ENCODE measurements at regions not wholly inside any gene's neighbourhood (a gene's known extent, or its start where the extent isn't known, plus 50 kb on each side); places are given as distances from the start of the nearest gene placed in this dataset.

DNA sequence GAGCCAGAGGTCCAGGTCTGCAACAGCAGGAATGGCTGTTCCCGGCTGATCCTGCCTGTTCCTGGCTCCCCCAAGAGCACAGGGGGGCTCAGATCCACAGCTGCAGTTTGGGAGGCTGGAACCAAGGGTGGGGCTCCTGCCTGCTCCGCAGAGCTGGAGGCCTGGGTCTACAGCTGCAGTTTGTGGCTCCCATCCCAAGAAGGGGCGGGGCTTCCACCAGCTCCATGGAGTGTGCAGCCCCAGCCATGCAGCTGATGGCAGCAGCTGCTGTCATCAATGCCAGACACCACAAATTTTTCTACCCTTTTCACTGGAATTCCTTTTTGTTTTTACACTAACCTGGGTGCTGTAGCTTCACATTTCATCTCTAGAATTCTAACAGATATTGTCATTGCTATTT lies 135.4 kb upstream of the KIF2B start:
- H3K27me3 Mint-ChIP-seq (ENCODE audit: low read depth in 3 of 3): peaks cover 0 to 2% (median 0%) of the 10 kb centered on the region in 3 donors
- H3K9me3 Mint-ChIP-seq: peaks cover 11 to 67% (median 49%) of the 10 kb centered on the region in 6 donors
- no peak for DNase-seq
- H3K4me1 Mint-ChIP-seq: no peaks in the 10 kb centered on the region
- H3K4me3 Mint-ChIP-seq: no peak overlapping the region
- H3K36me3 Mint-ChIP-seq: peaks cover 0 to 11% (median 0%) of the 10 kb centered on the region in 3 donors
- no peak overlapping the region for H3K27ac Mint-ChIP-seq

DNA sequence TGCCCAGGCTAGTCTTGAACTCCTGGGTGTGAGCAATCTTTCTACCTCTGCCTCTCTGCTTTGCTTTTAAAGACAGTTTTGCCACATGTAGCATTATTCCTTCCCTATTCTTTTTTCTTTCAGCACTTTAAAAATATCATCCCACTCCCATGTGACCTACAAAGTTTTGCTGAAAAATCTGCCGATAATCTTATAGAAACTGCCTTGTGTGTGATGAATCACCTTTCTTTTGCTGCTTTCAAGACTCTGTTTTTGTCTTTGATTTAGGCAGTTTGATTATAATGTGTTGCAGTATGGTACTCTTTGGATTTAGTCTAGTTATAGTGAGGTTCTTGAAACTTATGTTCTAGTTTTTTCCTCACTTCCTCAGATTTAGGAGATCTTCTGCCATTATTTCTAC lies 142.0 kb upstream of the KIF2B start:
- no peak overlapping the region for H3K4me3 Mint-ChIP-seq
- no peak for DNase-seq
- no peak overlapping the region for H3K27ac Mint-ChIP-seq
- peaks cover 0 to 4% (median 0%) of the 10 kb centered on the region in 3 donors for H3K36me3 Mint-ChIP-seq
- no peaks in the 10 kb centered on the region for H3K4me1 Mint-ChIP-seq
- H3K9me3 Mint-ChIP-seq: peaks cover 9 to 59% (median 39%) of the 10 kb centered on the region in 6 donors
- peaks cover 0 to 2% (median 0%) of the 10 kb centered on the region in 3 donors for H3K27me3 Mint-ChIP-seq (ENCODE audit: low read depth in 3 of 3)

- DNase-seq: no peak
- peaks cover 23 to 46% (median 32%) of the 10 kb centered on the region in 6 donors for H3K9me3 Mint-ChIP-seq
- no peaks in the 10 kb centered on the region for H3K4me1 Mint-ChIP-seq
- H3K36me3 Mint-ChIP-seq: no peaks in the 10 kb centered on the region
- H3K27me3 Mint-ChIP-seq (ENCODE audit: low read depth in 3 of 3): no peaks in the 10 kb centered on the region
- no peak overlapping the region for H3K27ac Mint-ChIP-seq
- no peak overlapping the region for H3K4me3 Mint-ChIP-seq
These were observed 153.9 kb upstream of the KIF2B start for GRCh38 chr17:53668854-53669253.

DNA sequence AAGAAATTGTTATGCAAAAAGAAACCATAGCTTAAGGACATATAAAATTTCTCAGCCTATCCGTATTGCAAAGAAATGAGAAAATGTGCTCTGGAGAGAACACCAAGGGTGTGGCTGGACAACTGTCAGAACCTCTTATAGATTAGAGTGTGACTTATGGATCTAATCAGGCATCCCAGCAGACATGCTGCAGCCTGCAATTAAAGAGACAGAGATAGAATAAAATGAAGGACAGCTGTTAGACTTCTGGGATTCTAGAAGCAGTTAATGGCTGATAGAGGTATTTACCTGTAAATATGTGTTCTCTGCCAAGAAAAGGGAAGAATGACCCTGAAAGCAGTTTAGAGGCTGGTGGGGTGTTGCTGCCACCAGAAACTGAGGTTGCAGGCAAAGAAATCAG lies 160.1 kb upstream of the KIF2B start:
- Mint-ChIP-seq H3K4me1 (no peaks in the 10 kb centered on the region), H3K27ac (no peak overlapping the region), H3K27me3 (ENCODE audit: low read depth in 3 of 3) (peaks cover 0 to 1% (median 0%) of the 10 kb centered on the region in 3 donors)

DNA sequence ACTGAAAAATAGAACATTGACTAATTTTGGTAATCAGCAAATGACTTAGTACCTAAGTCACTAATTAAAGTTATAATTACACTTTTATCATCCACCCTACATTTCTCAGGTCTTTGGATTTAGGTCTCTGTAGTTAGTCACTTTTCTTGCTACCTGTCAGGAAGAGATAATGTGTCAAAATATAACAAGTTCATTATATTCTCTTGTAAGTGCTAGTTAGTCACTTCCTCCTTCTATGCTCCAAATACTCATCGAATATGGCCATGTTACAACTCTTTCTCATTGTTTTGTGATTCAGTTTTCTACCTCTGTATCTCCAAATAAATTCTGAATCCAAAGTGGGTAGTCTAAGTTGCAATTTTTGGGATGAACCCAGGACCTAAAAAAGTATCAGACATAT lies 163.5 kb upstream of the KIF2B start:
- peaks cover 4 to 48% (median 17%) of the 10 kb centered on the region in 6 donors for H3K9me3 Mint-ChIP-seq
- H3K4me1 Mint-ChIP-seq: no peaks in the 10 kb centered on the region
- DNase-seq: no peak
- H3K36me3 Mint-ChIP-seq: no peaks in the 10 kb centered on the region
- no peak overlapping the region for H3K27ac Mint-ChIP-seq
- H3K4me3 Mint-ChIP-seq: no peak overlapping the region
- H3K27me3 Mint-ChIP-seq (ENCODE audit: low read depth in 3 of 3): peaks cover 0 to 1% (median 0%) of the 10 kb centered on the region in 3 donors

More for the DNA sequence above, 160.1 kb upstream of the KIF2B start:
- Mint-ChIP-seq H3K36me3 (no peaks in the 10 kb centered on the region), H3K9me3 (peaks cover 9 to 54% (median 27%) of the 10 kb centered on the region in 6 donors), H3K4me3 (no peak overlapping the region)
- DNase-seq: no peak

DNA sequence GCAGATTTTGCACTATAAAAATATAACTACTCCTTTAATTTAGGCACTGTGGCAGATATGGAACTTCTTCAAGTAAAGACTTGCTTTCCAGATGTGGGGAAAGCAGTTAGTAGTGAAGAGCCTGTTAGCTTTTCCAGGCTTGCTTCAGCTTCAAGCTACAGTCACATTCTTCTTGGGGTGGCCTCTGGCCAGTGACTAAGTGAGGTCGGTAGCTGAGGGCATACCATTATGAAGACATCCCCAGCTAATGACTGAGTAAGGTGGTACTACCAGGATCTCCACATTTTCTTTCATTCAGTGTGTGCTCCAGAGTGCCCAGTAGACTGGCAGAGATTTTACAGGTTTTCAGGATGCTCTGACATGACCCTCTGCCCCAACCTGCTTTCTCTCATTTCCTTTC lies 167.1 kb upstream of the KIF2B start:
- no peak overlapping the region for H3K4me3 Mint-ChIP-seq
- no peak for DNase-seq
- no peaks in the 10 kb centered on the region for H3K4me1 Mint-ChIP-seq
- H3K27me3 Mint-ChIP-seq (ENCODE audit: low read depth in 3 of 3): peaks cover 0 to 1% (median 0%) of the 10 kb centered on the region in 3 donors
- peaks cover 4 to 34% (median 8%) of the 10 kb centered on the region in 6 donors for H3K9me3 Mint-ChIP-seq
- no peak overlapping the region for H3K27ac Mint-ChIP-seq
- no peaks in the 10 kb centered on the region for H3K36me3 Mint-ChIP-seq

DNA sequence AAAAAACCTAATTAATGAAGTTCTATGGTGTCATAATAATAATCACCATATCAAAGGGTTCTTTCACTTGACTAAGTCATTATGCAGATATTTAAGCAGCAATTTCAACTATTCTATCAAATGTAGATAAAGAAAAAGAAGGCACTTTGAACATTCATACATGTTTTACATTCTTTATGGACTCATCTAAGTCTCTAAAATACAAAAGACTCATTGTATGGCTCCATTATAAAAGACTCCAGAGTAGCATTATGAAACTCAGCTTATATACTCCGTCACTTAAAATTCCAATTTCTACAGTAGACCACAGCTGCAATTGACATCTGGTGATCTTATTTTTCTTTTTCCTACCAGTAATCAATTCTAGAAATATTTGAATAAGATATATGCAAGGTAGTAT lies 173.5 kb upstream of the KIF2B start:
- H3K4me3 Mint-ChIP-seq: no peak overlapping the region

GRCh38 chr17:53646835-53647234 lies 175.9 kb upstream of the KIF2B start:
- no peak overlapping the region for H3K4me3 Mint-ChIP-seq

More for the DNA sequence above, 173.5 kb upstream of the KIF2B start:
- H3K9me3 Mint-ChIP-seq: peaks cover 3 to 47% (median 21%) of the 10 kb centered on the region in 6 donors
- H3K36me3 Mint-ChIP-seq: no peaks in the 10 kb centered on the region
- H3K27ac Mint-ChIP-seq: no peak overlapping the region
- H3K27me3 Mint-ChIP-seq (ENCODE audit: low read depth in 3 of 3): peaks cover 0 to 3% (median 0%) of the 10 kb centered on the region in 3 donors
- H3K4me1 Mint-ChIP-seq: no peaks in the 10 kb centered on the region
- DNase-seq: no peak

DNA sequence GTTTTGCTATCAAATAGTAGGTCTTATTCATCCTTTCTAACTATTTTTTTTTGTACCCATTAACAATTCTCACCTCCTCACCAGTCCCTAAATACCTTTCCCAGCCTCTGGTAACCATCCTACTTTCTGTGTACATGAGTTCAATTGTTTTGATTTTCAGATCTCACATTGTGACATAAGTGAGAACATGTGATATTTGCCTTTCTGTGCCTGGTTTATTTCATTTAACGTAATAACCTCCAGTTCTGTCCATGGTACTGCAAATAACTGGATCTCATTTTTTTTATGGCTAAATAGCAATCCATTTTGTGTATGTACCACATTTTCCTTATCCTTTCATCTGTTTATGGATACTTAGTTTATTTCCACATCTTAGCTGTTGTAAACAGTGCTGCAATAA lies 181.9 kb upstream of the KIF2B start:
- Mint-ChIP-seq H3K4me3 (no peak overlapping the region), H3K36me3 (no peaks in the 10 kb centered on the region), H3K4me1 (no peaks in the 10 kb centered on the region)

More at GRCh38 chr17:53646835-53647234, 175.9 kb upstream of the KIF2B start:
- H3K9me3 Mint-ChIP-seq: peaks cover 2 to 46% (median 30%) of the 10 kb centered on the region in 6 donors
- DNase-seq: no peak
- peaks cover 0 to 3% (median 0%) of the 10 kb centered on the region in 3 donors for H3K27me3 Mint-ChIP-seq (ENCODE audit: low read depth in 3 of 3)
- no peak overlapping the region for H3K27ac Mint-ChIP-seq
- H3K36me3 Mint-ChIP-seq: no peaks in the 10 kb centered on the region
- H3K4me1 Mint-ChIP-seq: no peaks in the 10 kb centered on the region

DNA sequence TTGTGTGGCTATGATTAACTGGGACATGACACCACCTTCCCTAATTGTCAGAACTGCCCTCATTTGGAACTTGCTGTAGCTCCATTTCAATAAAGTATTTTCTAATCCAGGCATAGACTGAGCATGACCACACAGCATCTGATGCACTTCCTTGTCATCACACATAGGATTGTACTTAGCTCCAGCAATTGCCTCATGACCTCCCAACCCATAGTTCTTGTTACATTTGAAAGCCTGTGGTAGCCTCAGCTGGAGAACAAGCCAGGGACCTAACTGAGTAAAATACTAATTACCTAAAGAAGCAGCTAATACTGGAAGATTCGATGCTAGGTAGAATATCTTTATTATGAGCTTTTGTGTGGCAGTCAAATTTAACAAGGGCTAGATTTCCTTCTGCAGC lies 187.3 kb upstream of the KIF2B start:
- H3K36me3 Mint-ChIP-seq: no peaks in the 10 kb centered on the region
- H3K27me3 Mint-ChIP-seq (ENCODE audit: low read depth in 3 of 3): peaks cover 0 to 3% (median 0%) of the 10 kb centered on the region in 3 donors
- H3K4me1 Mint-ChIP-seq: no peaks in the 10 kb centered on the region
- no peak overlapping the region for H3K4me3 Mint-ChIP-seq
- no peak overlapping the region for H3K27ac Mint-ChIP-seq
- peaks cover 10 to 34% (median 19%) of the 10 kb centered on the region in 6 donors for H3K9me3 Mint-ChIP-seq
- DNase-seq: no peak

More for the DNA sequence above, 181.9 kb upstream of the KIF2B start:
- no peak overlapping the region for H3K27ac Mint-ChIP-seq
- DNase-seq: no peak
- H3K9me3 Mint-ChIP-seq: peaks cover 9 to 39% (median 29%) of the 10 kb centered on the region in 6 donors
- H3K27me3 Mint-ChIP-seq (ENCODE audit: low read depth in 3 of 3): peaks cover 0 to 3% (median 0%) of the 10 kb centered on the region in 3 donors

GRCh38 chr17:53633856-53634255 lies 188.9 kb upstream of the KIF2B start:
- no peak for DNase-seq
- Mint-ChIP-seq H3K27ac (no peak overlapping the region), H3K27me3 (ENCODE audit: low read depth in 3 of 3) (peaks cover 0 to 3% (median 0%) of the 10 kb centered on the region in 3 donors), H3K4me3 (no peak overlapping the region), H3K4me1 (no peaks in the 10 kb centered on the region), H3K36me3 (no peaks in the 10 kb centered on the region), H3K9me3 (peaks cover 7 to 41% (median 20%) of the 10 kb centered on the region in 6 donors)

- no peaks in the 10 kb centered on the region for H3K36me3 Mint-ChIP-seq
- peaks cover 0 to 3% (median 0%) of the 10 kb centered on the region in 3 donors for H3K27me3 Mint-ChIP-seq (ENCODE audit: low read depth in 3 of 3)
- H3K4me1 Mint-ChIP-seq: no peaks in the 10 kb centered on the region
- no peak for DNase-seq
- H3K4me3 Mint-ChIP-seq: no peak overlapping the region
- peaks cover 3 to 49% (median 18%) of the 10 kb centered on the region in 6 donors for H3K9me3 Mint-ChIP-seq
- H3K27ac Mint-ChIP-seq: no peak overlapping the region
These were observed 191.2 kb upstream of the KIF2B start for GRCh38 chr17:53631486-53631885.

DNA sequence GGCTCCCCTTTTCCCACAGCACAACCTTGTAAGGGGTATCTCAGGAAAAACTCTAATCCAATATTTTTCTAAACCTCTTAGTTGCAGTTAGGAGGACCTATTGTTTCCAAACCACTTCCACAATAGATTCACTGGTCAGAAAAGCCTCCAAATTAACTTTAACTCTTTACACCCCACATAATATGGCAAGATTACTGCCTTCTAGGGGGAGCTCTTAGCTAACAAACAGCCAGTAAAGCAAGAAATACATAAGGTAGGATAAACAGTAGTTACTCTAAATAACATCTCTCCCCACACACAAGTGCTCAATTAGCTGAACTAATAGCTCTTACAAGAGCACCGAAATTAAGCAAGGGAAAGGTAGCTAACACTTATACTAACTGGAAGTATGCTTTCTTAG lies 192.1 kb upstream of the KIF2B start:
- Mint-ChIP-seq H3K4me3 (no peak overlapping the region), H3K9me3 (peaks cover 3 to 42% (median 17%) of the 10 kb centered on the region in 6 donors), H3K36me3 (no peaks in the 10 kb centered on the region), H3K4me1 (no peaks in the 10 kb centered on the region), H3K27ac (no peak overlapping the region), H3K27me3 (ENCODE audit: low read depth in 3 of 3) (peaks cover 0 to 3% (median 0%) of the 10 kb centered on the region in 3 donors)
- no peak for DNase-seq

GRCh38 chr17:53630115-53630514 lies 192.6 kb upstream of the KIF2B start:
- H3K27ac Mint-ChIP-seq: no peak overlapping the region
- peaks cover 3 to 42% (median 18%) of the 10 kb centered on the region in 6 donors for H3K9me3 Mint-ChIP-seq
- no peak for DNase-seq
- H3K36me3 Mint-ChIP-seq: no peaks in the 10 kb centered on the region
- peaks cover 0 to 3% (median 0%) of the 10 kb centered on the region in 3 donors for H3K27me3 Mint-ChIP-seq (ENCODE audit: low read depth in 3 of 3)
- no peaks in the 10 kb centered on the region for H3K4me1 Mint-ChIP-seq
- H3K4me3 Mint-ChIP-seq: no peak overlapping the region

DNA sequence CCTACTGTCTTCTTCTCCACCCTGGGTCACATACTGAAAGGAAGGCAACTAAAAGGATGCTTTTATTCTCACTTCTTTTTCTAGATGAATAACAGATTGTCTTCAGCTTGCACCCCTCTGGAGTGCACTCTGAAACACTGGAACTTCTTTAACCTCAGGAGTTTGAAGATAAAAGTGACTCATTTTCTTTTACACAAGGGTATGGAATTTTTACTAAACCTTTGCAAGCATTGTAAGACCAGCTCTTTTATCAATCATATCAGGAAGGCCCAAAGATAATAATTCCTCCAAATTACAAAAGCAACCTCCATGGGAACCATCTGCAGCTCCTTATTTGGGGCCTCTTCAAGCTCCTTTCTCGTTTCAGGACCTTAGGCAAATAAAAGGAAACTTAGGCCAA lies 193.5 kb upstream of the KIF2B start:
- H3K27me3 Mint-ChIP-seq (ENCODE audit: low read depth in 3 of 3): peaks cover 0 to 2% (median 0%) of the 10 kb centered on the region in 3 donors
- no peaks in the 10 kb centered on the region for H3K36me3 Mint-ChIP-seq
- no peak for DNase-seq
- H3K4me3 Mint-ChIP-seq: no peak overlapping the region
- no peaks in the 10 kb centered on the region for H3K4me1 Mint-ChIP-seq
- H3K27ac Mint-ChIP-seq: no peak overlapping the region
- peaks cover 3 to 38% (median 19%) of the 10 kb centered on the region in 6 donors for H3K9me3 Mint-ChIP-seq
